ENCODE measurements at regions not wholly inside any gene's neighbourhood (a gene's known extent, or its start where the extent isn't known, plus 50 kb on each side); places are given as distances from the start of the nearest gene placed in this dataset.
"Not testable (repeated sequence)": the region's sequence is repeated elsewhere in the genome, so short reads cannot be mapped to it uniquely, and the experiment has no call there.

DNA sequence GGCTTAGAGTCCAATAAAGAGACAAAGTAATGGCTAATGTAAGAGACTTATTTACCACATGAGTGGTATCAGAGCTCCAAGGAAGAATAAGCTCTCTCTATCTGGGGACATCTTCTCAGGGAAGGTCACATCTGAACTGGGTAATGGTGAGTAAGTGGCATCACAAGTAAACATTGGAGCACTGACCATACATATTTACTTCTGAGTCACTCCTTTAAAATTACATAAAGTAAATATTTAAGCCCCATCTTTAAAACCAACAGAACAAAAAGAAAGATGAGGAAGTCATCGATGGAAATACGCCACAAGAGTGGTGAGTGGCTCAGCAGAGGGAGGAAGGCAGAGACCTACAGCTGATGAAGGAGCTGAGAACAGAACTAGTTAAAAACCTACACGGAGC is 159.9 kb downstream of the DUSP6 start:
- H3K27me3 ChIP-seq (ENCODE audit: control insufficient read depth, insufficient read depth, low read length): no peaks in the 10 kb centered on the region
- TF ChIP-seq CTCF (IDR thresholded peaks at IDR 0.05; ENCODE audit: insufficient read depth, low read length, poor library complexity, severe bottlenecking): no peak
- no peak for DNase-seq (ENCODE audit: low read depth)
- no peaks in the 10 kb centered on the region for H3K36me3 ChIP-seq (ENCODE audit: control insufficient read depth, insufficient read depth, low read length)
- H3K4me3 ChIP-seq (ENCODE audit: low read depth, low read length): no peak overlapping the region

- DNase-seq (ENCODE audit: low read depth); H3K27me3 ChIP-seq (ENCODE audit: control insufficient read depth, insufficient read depth, low read length); H3K4me3 ChIP-seq (ENCODE audit: low read depth, low read length); H3K36me3 ChIP-seq (ENCODE audit: control insufficient read depth, insufficient read depth, low read length): not testable (repeated sequence)
Observed at GRCh38 chr12:89191597-89191996, 160.7 kb downstream of the DUSP6 start.

DNA sequence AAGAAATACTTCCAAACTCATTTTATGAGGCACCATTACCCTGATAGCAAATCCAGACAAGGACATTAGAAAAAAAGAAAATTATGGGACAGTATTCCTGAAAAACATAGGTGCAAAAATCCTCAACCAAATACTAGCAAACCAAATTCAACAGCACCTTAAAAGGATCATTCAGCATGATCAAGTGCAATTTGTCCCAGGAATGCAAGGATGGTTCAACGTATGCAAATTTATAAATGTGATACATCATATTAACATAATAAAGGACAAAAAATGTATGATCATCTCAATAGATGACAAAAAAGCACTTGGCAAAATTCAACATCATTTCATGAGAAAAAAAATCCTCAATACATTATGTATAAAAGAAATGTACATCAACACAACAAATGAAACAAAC is 162.9 kb downstream of the DUSP6 start:
- no peak for DNase-seq (ENCODE audit: low read depth)
- Histone ChIP-seq H3K36me3 (ENCODE audit: control insufficient read depth, insufficient read depth, low read length) (no peaks in the 10 kb centered on the region), H3K27me3 (ENCODE audit: control insufficient read depth, insufficient read depth, low read length) (no peaks in the 10 kb centered on the region), H3K4me3 (ENCODE audit: low read depth, low read length) (no peak overlapping the region)
- no peak for TF ChIP-seq CTCF (IDR thresholded peaks at IDR 0.05; ENCODE audit: insufficient read depth, low read length, poor library complexity, severe bottlenecking)

DNA sequence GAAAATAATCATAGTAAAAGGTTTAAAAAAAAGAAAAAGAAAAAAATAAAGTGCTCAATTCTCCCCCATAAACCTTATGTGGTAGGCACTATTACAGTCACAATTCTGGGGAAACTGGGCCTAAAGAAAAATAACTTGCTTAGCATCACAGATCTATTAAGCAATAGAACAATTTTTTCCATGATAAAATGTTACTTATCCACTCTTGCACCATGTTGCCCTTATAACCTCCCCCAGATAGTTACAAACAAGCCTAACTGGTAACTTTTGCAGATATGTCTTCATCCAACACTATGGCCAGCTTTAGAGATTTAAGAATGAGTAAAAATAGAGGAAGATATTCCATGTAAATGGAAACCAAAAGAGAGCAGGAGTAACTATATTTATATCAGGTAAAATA is 164.8 kb downstream of the DUSP6 start:
- TF ChIP-seq CTCF (IDR thresholded peaks at IDR 0.05; ENCODE audit: insufficient read depth, low read length, poor library complexity, severe bottlenecking): no peak
- Histone ChIP-seq H3K27me3 (ENCODE audit: control insufficient read depth, insufficient read depth, low read length) (no peaks in the 10 kb centered on the region), H3K36me3 (ENCODE audit: control insufficient read depth, insufficient read depth, low read length) (no peaks in the 10 kb centered on the region), H3K4me3 (ENCODE audit: low read depth, low read length) (no peak overlapping the region)
- no peak for DNase-seq (ENCODE audit: low read depth)

GRCh38 chr12:89185889-89186288 is 166.4 kb downstream of the DUSP6 start:
- Histone ChIP-seq H3K27me3 (ENCODE audit: control insufficient read depth, insufficient read depth, low read length) (no peaks in the 10 kb centered on the region), H3K36me3 (ENCODE audit: control insufficient read depth, insufficient read depth, low read length) (no peaks in the 10 kb centered on the region), H3K4me3 (ENCODE audit: low read depth, low read length) (no peak overlapping the region)
- TF ChIP-seq CTCF (IDR thresholded peaks at IDR 0.05; ENCODE audit: insufficient read depth, low read length, poor library complexity, severe bottlenecking): no peak
- no peak for DNase-seq (ENCODE audit: low read depth)

DNA sequence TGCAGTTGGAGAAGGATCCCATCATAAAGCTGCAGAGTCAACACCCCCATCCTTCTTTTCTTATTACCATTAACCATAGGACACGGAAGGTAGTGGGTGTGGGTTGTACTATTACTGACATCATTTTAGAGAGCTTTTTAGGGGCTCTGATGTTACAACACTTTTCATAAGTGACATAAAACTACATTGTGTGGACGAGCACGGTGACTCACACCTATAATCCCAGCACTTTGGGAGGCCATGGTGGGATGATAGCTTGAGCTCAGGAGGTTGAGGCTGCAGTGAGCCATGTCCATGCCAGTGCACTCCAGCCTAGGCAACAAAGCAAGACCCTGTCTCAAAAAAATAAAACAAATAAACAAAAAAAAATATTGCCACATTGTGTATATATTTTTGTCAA is 167.1 kb downstream of the DUSP6 start:
- Histone ChIP-seq H3K4me3 (ENCODE audit: low read depth, low read length) (no peak overlapping the region), H3K27me3 (ENCODE audit: control insufficient read depth, insufficient read depth, low read length) (no peaks in the 10 kb centered on the region), H3K36me3 (ENCODE audit: control insufficient read depth, insufficient read depth, low read length) (no peaks in the 10 kb centered on the region)
- TF ChIP-seq CTCF (IDR thresholded peaks at IDR 0.05; ENCODE audit: insufficient read depth, low read length, poor library complexity, severe bottlenecking): no peak
- no peak for DNase-seq (ENCODE audit: low read depth)

All from kidney epithelial cell (primary cell).